GM12872 (cell line): ENCODE measurements at regions not wholly inside any gene's neighbourhood (a gene's known extent, or its start where the extent isn't known, plus 50 kb on each side); places are given as distances from the start of the nearest gene placed in this dataset.

Experiments
- TF ChIP-seq, protein P1 (sequence below): IDR thresholded peaks from 3 replicates; pipeline ENCODE4 v1.5.1; 2011; ENCODE audit warnings: low read depth, mild to moderate bottlenecking, low read length, moderate library complexity; ENCODE audit not compliant: insufficient read depth

- TF ChIP-seq, protein P1, sequence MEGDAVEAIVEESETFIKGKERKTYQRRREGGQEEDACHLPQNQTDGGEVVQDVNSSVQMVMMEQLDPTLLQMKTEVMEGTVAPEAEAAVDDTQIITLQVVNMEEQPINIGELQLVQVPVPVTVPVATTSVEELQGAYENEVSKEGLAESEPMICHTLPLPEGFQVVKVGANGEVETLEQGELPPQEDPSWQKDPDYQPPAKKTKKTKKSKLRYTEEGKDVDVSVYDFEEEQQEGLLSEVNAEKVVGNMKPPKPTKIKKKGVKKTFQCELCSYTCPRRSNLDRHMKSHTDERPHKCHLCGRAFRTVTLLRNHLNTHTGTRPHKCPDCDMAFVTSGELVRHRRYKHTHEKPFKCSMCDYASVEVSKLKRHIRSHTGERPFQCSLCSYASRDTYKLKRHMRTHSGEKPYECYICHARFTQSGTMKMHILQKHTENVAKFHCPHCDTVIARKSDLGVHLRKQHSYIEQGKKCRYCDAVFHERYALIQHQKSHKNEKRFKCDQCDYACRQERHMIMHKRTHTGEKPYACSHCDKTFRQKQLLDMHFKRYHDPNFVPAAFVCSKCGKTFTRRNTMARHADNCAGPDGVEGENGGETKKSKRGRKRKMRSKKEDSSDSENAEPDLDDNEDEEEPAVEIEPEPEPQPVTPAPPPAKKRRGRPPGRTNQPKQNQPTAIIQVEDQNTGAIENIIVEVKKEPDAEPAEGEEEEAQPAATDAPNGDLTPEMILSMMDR: no peak
These were observed 930.1 kb upstream of the GJE1 start for GRCh38 chr6:141202626-141203025.

GRCh38 chr6:141199074-141199473, 933.7 kb upstream of the GJE1 start:
- TF ChIP-seq, protein P1: no peak

GRCh38 chr6:141195251-141195832, 937.4 kb upstream of the GJE1 start:
- TF ChIP-seq, protein P1: peak; percentile 31; the same call in 1 of the 3 replicates

DNA sequence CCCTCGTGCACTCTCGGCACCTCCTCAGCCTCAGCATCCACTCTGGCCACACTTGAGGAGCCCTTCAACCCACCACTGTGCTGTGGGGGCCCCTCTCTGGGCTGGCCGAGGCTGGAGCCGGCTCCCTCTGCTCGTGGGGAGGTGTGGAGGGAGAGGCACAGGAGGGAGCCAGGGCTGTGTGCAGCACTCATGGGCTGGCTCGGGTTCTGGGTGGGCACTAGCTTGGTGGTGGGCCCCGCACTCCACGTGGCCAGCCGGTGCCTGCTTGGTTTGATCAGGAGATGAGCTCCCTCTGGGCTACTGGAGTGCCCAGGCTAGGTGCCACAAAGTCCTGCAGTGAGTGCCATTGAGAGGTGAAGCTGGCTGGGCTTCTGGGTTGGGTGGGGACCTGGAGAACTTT, 949.4 kb upstream of the GJE1 start:
- TF ChIP-seq, protein P1: no peak

- TF ChIP-seq, protein P1: no peak
These were observed 957.8 kb upstream of the GJE1 start for GRCh38 chr6:141174932-141175331.

DNA sequence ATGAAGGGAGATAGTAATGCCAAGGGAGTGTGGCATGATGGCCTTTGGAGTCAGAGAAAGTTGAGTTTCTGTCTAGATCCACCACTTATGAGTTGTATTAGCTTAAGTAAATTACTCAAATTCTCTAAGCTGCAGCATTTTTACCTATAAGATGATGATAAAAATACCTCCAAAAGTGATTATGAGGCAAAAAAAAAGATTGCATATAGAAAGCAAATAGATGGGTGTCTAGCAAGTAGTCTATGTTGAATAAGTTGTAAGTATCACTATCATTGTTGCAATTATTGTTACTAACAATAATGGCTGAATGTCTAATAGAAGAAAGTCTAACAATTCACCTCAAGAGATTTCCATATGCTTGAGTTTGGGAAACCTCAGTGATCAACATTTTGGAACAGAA, 959.2 kb upstream of the GJE1 start:
- TF ChIP-seq, protein P1: no peak

DNA sequence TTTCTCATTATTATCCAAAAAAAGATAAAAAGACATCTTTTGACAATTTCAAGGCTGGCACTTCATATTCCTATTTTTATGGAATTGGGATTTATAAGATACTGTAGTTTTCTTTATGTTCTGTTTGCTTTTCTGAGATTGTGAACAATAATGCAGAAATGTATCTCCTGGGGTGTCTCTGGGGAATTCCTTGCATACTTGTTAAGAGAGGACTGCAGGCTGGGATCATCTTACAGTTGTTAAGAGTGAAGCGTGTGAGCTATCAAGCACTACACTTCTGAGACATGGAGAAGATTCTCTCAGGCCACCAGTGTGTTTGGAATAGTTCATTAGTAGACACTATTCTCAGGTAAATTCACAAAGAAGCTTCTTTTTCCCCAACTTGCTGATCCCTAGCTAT, 963.3 kb upstream of the GJE1 start:
- TF ChIP-seq, protein P1: no peak

DNA sequence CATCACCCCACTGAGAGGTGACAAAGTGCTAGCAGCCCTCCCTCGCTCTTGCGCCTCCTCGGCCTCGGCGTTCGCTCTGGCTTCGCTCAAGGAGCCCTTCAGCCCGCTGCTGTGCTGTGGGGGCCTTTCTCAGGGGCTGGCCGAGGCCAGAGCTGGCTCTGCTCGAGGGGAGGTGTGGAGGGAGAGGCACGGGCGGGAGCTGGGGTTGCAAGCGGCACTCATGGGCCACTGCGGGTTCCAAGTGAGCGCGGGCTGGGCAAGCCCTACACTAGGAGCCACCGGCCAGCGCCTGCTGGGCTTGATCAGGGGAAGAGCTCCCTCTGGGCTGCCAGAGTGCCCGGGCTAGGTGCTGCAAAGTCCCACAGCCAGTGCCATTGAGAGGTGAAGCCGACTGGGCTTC, 964.8 kb upstream of the GJE1 start:
- TF ChIP-seq, protein P1: no peak
